Stimulated activated CD8-positive, alpha-beta memory T cell treated with anti-CD3 and anti-CD28 coated beads, Interleukin-15, amount 100 ng/mL, for 1 hour (primary cell): ENCODE measurements at regions not wholly inside any gene's neighbourhood (a gene's known extent, or its start where the extent isn't known, plus 50 kb on each side); places are given as distances from the start of the nearest gene placed in this dataset.

Source experiments
- DNase-seq: peaks from one replicate; pipeline ENCODE4 v3.0.0-alpha.2; 2020; ENCODE audit warnings: low read depth

DNA sequence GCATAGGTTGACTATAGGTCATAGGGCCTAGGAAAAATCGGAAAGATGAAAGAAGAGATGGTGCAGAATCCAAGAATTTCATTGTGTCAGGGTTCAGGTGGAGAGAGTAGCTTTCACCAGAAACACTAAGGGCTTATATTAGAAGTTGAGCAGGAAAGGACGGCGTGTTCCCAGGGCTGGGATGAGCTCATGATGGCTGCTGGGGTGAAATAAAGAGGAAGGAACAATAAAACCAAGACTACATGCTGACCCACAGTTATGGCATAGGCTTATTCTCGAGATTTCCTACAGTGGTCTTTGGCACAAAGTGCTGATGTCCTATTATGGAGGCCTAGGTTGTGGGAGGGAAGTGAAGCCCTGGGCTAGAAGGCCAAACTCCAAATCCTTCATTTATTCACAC, 195.8 kb downstream of the PTEN start:
- no peak for DNase-seq

- no peak for DNase-seq
These were observed 197.3 kb downstream of the PTEN start for GRCh38 chr10:88060762-88061161.

GRCh38 chr10:88062385-88062784, 199.0 kb downstream of the PTEN start:
- no peak for DNase-seq

- DNase-seq, result no peak
These were observed 199.5 kb downstream of the PTEN start for GRCh38 chr10:88062798-88063472.

GRCh38 chr10:88063861-88064557, 200.6 kb downstream of the PTEN start:
- no peak for DNase-seq

GRCh38 chr10:88064608-88065382, 201.4 kb downstream of the PTEN start:
- DNase-seq, result no peak

- no peak for DNase-seq
These were observed 202.1 kb downstream of the PTEN start for GRCh38 chr10:88065383-88066049.

DNA sequence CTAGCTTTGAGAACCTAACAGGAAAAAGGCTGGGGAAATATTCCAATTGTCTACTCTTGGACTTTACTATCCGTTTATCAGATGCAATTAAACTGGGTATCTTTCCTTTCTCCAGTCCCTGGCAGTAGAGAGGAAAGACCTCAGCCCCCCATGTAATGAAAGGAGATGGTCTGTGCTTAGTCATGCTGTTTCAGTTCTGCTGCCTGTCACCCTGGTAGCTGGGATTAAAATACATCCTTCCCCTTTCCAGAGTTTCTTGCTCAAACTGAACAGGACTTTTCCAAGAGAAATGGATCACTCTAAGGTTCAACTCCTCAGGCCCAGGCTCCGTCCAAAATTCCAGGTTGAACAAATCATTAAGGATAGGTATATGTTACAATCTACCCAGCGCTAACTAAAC, 202.9 kb downstream of the PTEN start:
- DNase-seq, result no peak

DNA sequence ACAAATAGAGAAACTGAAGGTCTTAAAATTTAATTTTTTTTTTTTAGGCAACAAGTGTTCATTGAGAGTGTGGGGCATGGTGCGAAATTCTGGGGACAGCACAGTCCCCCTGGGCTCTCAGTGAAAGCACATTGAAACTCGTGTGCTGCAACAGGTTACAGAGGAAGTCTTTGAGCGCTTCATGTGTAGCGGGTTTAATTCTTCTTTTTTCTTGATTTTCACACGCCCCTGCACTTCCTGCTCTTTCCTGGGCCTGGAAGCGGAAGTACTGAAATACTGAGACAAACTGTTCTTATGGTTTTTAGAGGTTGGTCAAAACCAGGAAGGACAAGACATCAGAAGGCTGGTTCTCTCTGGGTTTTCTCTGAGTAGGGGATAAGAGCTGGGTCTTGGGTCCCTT, 203.5 kb downstream of the PTEN start:
- DNase-seq, result no peak

GRCh38 chr10:88067737-88068136, 204.3 kb downstream of the PTEN start:
- no peak for DNase-seq

DNA sequence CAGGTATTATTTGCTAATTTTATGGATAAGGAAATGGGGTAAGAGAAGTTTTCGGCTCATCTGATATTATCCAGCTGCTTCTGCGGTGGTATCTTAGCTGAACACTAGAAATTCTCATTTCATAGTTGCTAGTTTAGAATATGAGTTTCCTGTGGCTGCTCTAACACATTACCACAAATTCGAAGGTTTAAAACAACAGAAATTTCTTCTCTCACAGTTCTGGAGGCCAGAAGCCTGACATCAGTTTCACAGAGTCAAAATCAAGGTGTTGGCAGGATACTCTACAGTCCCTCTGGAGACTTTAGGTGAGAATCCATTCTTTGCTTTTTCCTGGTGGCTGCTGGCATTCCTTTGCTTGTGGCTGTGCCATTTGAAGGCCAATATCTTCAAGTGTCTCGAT, 205.9 kb downstream of the PTEN start:
- no peak for DNase-seq

- no peak for DNase-seq
These were observed 206.9 kb downstream of the PTEN start for GRCh38 chr10:88070080-88070880.

GRCh38 chr10:88071879-88072278, 208.5 kb downstream of the PTEN start:
- no peak for DNase-seq

GRCh38 chr10:88073682-88074081, 210.3 kb downstream of the PTEN start:
- DNase-seq, result no peak

- DNase-seq, result no peak
These were observed 211.5 kb downstream of the PTEN start for GRCh38 chr10:88074971-88075370.

DNA sequence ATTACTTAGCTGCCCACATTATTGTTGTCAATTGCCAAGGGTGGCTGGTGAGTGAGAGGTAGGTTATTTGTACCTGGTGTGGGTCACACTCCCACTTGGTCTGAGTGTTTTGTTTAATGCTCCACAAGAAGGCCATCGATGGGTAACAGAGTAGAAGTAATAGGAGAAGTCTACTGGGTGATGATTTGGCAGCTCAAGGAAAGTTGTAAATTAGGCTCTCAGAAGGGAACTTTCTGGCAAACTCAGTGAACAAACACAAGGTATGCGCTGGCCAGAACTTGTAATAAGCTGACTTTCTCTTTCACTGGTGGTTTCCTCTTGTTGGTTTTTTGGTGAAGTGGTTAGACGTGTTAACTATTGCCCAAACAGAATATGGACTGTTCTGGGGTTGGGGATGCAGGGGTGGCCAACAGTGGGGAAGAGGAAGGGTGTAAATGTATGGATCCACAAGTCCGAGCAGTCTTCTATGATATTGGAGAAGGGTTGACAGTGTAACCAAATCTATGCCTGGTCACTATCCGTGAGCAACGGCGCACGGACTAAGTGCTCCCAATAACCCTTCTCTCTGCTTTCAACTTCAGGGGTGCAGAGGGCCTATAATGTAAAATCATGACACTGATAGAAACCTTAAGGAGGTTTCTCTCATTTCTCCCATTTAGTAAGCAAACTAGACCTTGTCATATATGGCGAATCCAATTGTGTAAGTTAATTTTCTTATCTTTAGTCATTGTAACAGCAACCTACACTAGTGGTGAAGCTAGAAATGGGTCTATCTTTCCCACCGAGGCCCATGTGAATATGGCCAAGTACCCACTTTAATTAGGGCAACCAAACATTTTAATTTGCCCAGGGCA, 212.8 kb downstream of the PTEN start:
- no peak for DNase-seq

- DNase-seq, result no peak
These were observed 214.6 kb downstream of the PTEN start for GRCh38 chr10:88077977-88078376.

DNA sequence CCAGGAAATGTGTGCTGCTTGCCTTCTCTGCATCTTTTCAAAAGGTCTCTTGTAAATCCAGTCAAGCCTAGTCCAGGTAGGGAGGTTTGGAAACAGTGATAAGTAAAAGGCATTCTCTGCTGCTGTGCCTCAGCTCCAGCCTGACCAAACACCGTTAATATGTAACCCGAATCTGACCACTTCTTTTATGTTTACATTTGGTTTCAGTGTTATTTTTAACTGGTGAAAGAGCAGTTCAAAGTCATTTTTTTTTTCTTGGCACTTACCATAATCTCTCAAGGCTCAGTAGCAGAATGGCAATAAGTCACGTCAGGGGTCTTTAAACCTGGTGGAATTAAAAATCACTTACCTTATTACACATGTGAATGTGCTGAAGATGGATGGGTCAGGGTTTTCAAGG, 216.8 kb downstream of the PTEN start:
- DNase-seq, result no peak

DNA sequence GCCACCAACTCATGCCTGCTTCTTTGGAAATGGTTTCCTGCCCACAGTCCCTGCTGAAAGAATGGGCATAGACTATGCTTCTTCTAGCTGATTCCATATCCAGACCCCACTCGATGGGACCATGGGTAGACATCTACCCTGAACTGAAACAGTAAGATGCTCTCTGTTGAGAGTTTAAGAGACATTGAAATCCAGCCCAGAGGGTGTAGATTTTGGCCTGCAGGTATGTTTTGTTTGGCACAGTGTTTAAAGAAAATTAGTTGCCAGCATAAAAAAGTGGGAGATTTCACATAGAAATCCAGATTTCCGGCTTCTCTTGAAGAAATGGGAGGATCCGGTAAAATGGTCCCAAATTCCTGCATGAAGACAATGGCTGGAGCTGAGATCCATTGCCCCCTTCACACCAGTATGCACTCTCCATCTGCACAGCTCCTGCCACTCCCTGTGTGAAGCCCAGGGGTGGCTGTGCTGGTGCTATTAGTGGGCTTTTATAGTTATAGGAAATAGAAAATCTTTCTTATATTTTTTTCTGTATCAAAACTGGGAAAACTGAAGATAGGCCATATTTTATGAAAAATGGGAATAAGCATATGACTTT, 218.1 kb downstream of the PTEN start:
- no peak for DNase-seq

DNA sequence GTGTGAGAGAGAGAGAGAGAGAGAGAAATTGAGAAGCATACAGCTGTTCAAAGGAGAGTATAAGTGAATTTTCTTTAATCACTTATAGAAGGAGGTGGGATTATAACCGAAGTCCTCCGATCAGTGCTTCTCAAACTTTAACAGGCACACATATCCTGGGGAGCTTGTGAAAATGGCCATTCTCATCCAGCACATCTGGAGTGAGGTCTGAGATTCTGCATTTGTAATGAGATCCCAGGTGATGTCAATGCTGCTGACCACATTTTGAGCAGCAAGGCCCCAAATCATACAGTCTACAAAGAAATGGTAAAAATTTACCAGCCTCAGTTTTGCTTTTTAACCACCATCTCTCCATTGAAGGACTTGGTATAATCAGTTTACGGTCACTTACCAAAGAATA, 219.0 kb downstream of the PTEN start:
- no peak for DNase-seq
